OCI-LY3 (cell line): ENCODE measurements at regions not wholly inside any gene's neighbourhood (a gene's known extent, or its start where the extent isn't known, plus 50 kb on each side); places are given as distances from the start of the nearest gene placed in this dataset.

Experiments
- H2AFZ ChIP-seq: fragments of 200-600, 300-600 bp; shearing (Covaris generic); 2 replicates; pipeline ENCODE4 v1.6.0; 2014; ENCODE audit warnings: antibody characterized with exemption, low read depth, low read length
- H3K27ac ChIP-seq: fragments of 200-600, 300-600 bp; sonication (generic); 2 replicates; pipeline ENCODE4 v1.5.1; 2014; ENCODE audit warnings: mild to moderate bottlenecking, low read length, moderate library complexity, mixed read lengths
- H3K27me3 ChIP-seq: fragments of 200-600, 300-600 bp; sonication (generic); 2 replicates; pipeline ENCODE4 v1.6.1; 2014; ENCODE audit warnings: low read depth, low read length, mixed read lengths
- H3K36me3 ChIP-seq: fragments of 200-600, 300-600 bp; sonication (generic); replicated peaks from 2 replicates; pipeline ENCODE3; 2014; ENCODE audit warnings: low read depth, low read length, mixed read lengths
- H3K4me1 ChIP-seq: fragments of 300-600, 200-600 bp; sonication (generic); 2 replicates; pipeline ENCODE4 v1.6.1; 2014; ENCODE audit warnings: low read length, mixed read lengths
- H3K4me2 ChIP-seq: fragments of 200-600, 300-600 bp; sonication (generic); 2 replicates; pipeline ENCODE4 v1.6.1; 2014; ENCODE audit warnings: low read length, mixed read lengths
- H3K4me3 ChIP-seq: fragments of 300-600, 200-600 bp; sonication (generic); 2 replicates; pipeline ENCODE4 v1.5.1; 2014; ENCODE audit warnings: antibody characterized with exemption, mild to moderate bottlenecking, low read length, moderate library complexity
- H3K79me2 ChIP-seq: fragments of 300-600, 200-600 bp; shearing (Covaris generic); 2 replicates; pipeline ENCODE4 v1.6.1; 2014; ENCODE audit warnings: mild to moderate bottlenecking, low read length, mixed read lengths
- H3K9ac ChIP-seq: fragments of 300-600, 200-600 bp; shearing (Covaris generic); 2 replicates; pipeline ENCODE4 v1.6.0; 2014; ENCODE audit warnings: mild to moderate bottlenecking, low read length, moderate library complexity
- H3K9me3 ChIP-seq: fragments of 200-600, 300-600 bp; shearing (Covaris generic); 2 replicates; pipeline ENCODE4 v1.6.1; 2014; ENCODE audit warnings: low read length, mixed read lengths; ENCODE audit not compliant: insufficient read depth
- H4K20me1 ChIP-seq: fragments of 200-600, 300-600 bp; sonication (generic); 2 replicates; pipeline ENCODE4 v1.6.1; 2016; ENCODE audit warnings: low read length, mixed read lengths; ENCODE audit not compliant: insufficient read depth
- EZH2phosphoT487 ChIP-seq: fragments of 200-600 bp; shearing (Covaris generic); IDR thresholded peaks from 2 replicates; pipeline ENCODE4 v1.6.1; 2018; ENCODE audit warnings: antibody characterized with exemption, mixed run types, low read depth
- TF ChIP-seq, protein P1 (sequence below): fragments of 200-600, 300-600 bp; sonication (generic); IDR thresholded peaks from 2 replicates; pipeline ENCODE4 v1.5.1; 2014; ENCODE audit warnings: antibody characterized with exemption, low read length, low read depth

DNA sequence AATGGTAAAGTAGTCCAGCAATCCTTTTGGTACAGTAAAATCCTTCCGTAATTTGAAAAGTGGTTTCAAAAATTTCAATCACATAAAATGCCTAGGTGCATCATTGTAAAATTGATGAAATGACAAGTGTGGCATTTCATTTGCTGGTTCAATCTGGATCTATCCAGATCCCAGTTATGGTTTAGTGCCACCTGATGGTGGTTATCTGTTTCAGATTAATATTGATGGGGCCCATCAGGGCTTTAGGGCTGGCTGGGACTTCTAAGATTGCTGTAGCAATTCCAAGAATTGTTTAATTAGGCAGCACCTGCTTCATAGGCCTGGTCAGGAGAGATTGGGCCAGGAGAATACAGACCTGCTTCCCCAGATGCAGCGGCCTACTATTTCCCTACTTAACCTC is 55.5 kb upstream of the PIK3C3 start:
- TF ChIP-seq, protein P1, sequence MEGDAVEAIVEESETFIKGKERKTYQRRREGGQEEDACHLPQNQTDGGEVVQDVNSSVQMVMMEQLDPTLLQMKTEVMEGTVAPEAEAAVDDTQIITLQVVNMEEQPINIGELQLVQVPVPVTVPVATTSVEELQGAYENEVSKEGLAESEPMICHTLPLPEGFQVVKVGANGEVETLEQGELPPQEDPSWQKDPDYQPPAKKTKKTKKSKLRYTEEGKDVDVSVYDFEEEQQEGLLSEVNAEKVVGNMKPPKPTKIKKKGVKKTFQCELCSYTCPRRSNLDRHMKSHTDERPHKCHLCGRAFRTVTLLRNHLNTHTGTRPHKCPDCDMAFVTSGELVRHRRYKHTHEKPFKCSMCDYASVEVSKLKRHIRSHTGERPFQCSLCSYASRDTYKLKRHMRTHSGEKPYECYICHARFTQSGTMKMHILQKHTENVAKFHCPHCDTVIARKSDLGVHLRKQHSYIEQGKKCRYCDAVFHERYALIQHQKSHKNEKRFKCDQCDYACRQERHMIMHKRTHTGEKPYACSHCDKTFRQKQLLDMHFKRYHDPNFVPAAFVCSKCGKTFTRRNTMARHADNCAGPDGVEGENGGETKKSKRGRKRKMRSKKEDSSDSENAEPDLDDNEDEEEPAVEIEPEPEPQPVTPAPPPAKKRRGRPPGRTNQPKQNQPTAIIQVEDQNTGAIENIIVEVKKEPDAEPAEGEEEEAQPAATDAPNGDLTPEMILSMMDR: peak; percentile 52
- no peak for TF ChIP-seq EZH2phosphoT487
- H3K27ac ChIP-seq: no peak overlapping the region
- no peaks in the 10 kb centered on the region for H3K4me1 ChIP-seq
- H2AFZ ChIP-seq: no peak overlapping the region
- H3K27me3 ChIP-seq: no peaks in the 10 kb centered on the region
- H3K36me3 ChIP-seq: peaks cover 8% of the 10 kb centered on the region
- no peak overlapping the region for H3K4me3 ChIP-seq
- no peaks in the 10 kb centered on the region for H4K20me1 ChIP-seq
- no peak overlapping the region for H3K4me2 ChIP-seq
- H3K9ac ChIP-seq: no peak overlapping the region
- no peaks in the 10 kb centered on the region for H3K79me2 ChIP-seq
- H3K9me3 ChIP-seq: peaks cover 17% of the 10 kb centered on the region

DNA sequence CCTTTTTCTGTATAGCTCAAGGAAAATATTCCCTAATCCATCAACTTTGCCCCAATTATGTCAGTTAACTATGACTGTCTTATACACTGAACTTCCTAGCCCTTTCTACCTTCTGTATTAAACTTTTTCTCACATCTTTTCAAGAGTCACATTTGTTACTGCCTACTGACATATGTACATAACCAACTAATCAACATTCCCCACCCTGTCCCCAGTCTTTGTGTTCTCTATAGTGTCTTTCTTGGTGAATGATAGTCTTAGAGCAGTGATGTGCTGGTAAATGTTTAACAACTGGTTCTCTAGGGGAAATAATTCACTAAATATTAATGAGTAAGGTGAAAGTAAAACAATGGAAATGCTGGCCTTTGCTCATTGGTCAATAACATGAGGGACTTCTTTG is 61.6 kb upstream of the PIK3C3 start:
- Histone ChIP-seq H3K4me2 (no peak overlapping the region), H3K9ac (no peak overlapping the region), H3K4me3 (no peak overlapping the region), H3K79me2 (no peaks in the 10 kb centered on the region), H2AFZ (no peak overlapping the region), H4K20me1 (no peaks in the 10 kb centered on the region), H3K4me1 (no peaks in the 10 kb centered on the region), H3K27me3 (no peaks in the 10 kb centered on the region), H3K36me3 (peaks cover 8% of the 10 kb centered on the region), H3K9me3 (peaks cover 17% of the 10 kb centered on the region), H3K27ac (no peak overlapping the region)
- no peak for TF ChIP-seq EZH2phosphoT487
- TF ChIP-seq, protein P1: no peak

DNA sequence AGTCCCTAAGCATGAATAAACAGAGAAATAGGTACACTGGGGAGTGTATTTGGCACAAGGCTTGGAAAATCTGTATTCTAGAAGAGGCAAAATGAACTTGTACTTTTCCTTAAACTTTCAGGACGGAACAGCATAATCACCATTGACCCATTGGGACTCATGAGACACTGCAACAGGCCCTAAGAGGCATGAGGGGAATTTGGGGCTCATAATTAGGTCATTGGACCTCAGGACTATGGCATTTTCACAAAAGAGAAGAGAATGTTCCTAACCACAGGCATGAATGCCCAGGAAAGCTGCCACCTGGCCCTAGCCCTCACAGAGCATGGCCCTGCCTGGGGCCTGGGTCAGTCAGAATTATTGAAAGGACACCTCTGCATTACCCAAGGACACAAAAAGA is 67.9 kb upstream of the PIK3C3 start:
- H3K27ac ChIP-seq: no peak overlapping the region
- H4K20me1 ChIP-seq: no peaks in the 10 kb centered on the region
- no peaks in the 10 kb centered on the region for H3K36me3 ChIP-seq
- H2AFZ ChIP-seq: no peak overlapping the region
- no peaks in the 10 kb centered on the region for H3K9me3 ChIP-seq
- H3K4me1 ChIP-seq: no peaks in the 10 kb centered on the region
- H3K4me3 ChIP-seq: no peak overlapping the region
- H3K79me2 ChIP-seq: no peaks in the 10 kb centered on the region
- no peak overlapping the region for H3K9ac ChIP-seq
- no peak for TF ChIP-seq EZH2phosphoT487
- TF ChIP-seq, protein P1: no peak
- no peak overlapping the region for H3K4me2 ChIP-seq
- no peaks in the 10 kb centered on the region for H3K27me3 ChIP-seq

DNA sequence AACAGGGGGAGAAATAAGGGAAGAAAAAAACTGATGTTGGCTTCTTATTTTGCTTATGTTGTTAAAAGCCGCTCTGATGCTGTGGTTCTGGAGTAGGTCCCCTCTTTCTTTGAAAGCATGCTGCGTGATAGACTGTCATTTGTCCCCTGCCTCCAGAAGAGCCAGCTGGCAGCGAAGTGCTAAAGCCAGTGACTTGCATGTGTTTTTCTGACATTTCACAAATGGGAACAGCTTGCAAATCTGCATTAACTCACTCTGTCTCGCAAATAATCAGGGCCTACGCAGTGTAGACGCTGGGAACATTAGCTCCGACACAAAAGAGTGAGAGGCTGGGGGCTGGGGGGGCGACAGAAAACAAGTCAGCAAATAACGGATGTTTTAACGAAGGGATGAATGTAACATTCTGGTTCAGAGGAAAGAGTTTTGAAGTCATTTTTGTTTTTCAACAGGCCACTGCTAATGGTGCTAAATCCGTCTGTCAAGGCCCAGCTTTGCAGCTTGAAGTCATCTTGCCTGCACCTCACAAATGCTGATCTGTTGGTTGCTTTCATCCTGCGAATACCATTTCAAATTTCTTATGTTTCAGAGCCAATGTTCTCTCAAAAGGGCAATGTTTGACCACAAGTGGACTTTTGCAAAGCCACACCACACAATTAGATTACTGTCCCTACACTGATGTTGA is 68.8 kb upstream of the PIK3C3 start:
- Histone ChIP-seq H4K20me1 (no peaks in the 10 kb centered on the region), H3K9me3 (no peaks in the 10 kb centered on the region), H3K79me2 (no peaks in the 10 kb centered on the region), H3K9ac (no peak overlapping the region), H3K27ac (no peak overlapping the region), H3K27me3 (no peaks in the 10 kb centered on the region), H3K36me3 (no peaks in the 10 kb centered on the region), H2AFZ (no peak overlapping the region), H3K4me1 (no peaks in the 10 kb centered on the region), H3K4me3 (no peak overlapping the region), H3K4me2 (no peak overlapping the region)
- no peak for TF ChIP-seq EZH2phosphoT487
